ENCODE measurements at regions not wholly inside any gene's neighbourhood (a gene's known extent, or its start where the extent isn't known, plus 50 kb on each side); places are given as distances from the start of the nearest gene placed in this dataset.

- intact Hi-C loops (cut with micrococcal nuclease), result no loop called here
These were observed 225.2 kb downstream of the MAF start for GRCh38 chr16:79375351-79375750.

GRCh38 chr16:79372503-79373184 is 227.9 kb downstream of the MAF start:
- intact Hi-C loops (cut with micrococcal nuclease), result no loop called here

- intact Hi-C loops (cut with micrococcal nuclease), result no loop called here
These were observed 229.8 kb downstream of the MAF start for GRCh38 chr16:79370736-79371135.

- intact Hi-C loops (cut with micrococcal nuclease), result no loop called here
These were observed 230.7 kb downstream of the MAF start for GRCh38 chr16:79369796-79370195.

GRCh38 chr16:79367822-79368221 is 232.7 kb downstream of the MAF start:
- intact Hi-C loops (cut with micrococcal nuclease), result no loop called here

- intact Hi-C loops (cut with micrococcal nuclease), result no loop called here
These were observed 233.9 kb downstream of the MAF start for GRCh38 chr16:79366635-79367034.

GRCh38 chr16:79365702-79366101 is 234.8 kb downstream of the MAF start:
- intact Hi-C loops (cut with micrococcal nuclease), result no loop called here

GRCh38 chr16:79363484-79363883 is 237.1 kb downstream of the MAF start:
- intact Hi-C loops (cut with micrococcal nuclease), result no loop called here

- intact Hi-C loops (cut with micrococcal nuclease), result no loop called here
These were observed 237.5 kb downstream of the MAF start for GRCh38 chr16:79363035-79363434.

- intact Hi-C loops (cut with micrococcal nuclease), result no loop called here
These were observed 238.1 kb downstream of the MAF start for GRCh38 chr16:79362300-79362970.

GRCh38 chr16:79361132-79361751 is 239.3 kb downstream of the MAF start:
- intact Hi-C loops (cut with micrococcal nuclease), result no loop called here

GRCh38 chr16:79360267-79360666 is 240.3 kb downstream of the MAF start:
- intact Hi-C loops (cut with micrococcal nuclease), result no loop called here

GRCh38 chr16:79359082-79359481 is 241.5 kb downstream of the MAF start:
- intact Hi-C loops (cut with micrococcal nuclease), result no loop called here

GRCh38 chr16:79358188-79358587 is 242.3 kb downstream of the MAF start:
- intact Hi-C loops (cut with micrococcal nuclease), result no loop called here

GRCh38 chr16:79355600-79356358 is 244.8 kb downstream of the MAF start:
- intact Hi-C loops (cut with micrococcal nuclease), result no loop called here

GRCh38 chr16:79351927-79352326 is 248.6 kb downstream of the MAF start:
- intact Hi-C loops (cut with micrococcal nuclease), result no loop called here

GRCh38 chr16:79349803-79350202 is 250.7 kb downstream of the MAF start:
- intact Hi-C loops (cut with micrococcal nuclease), result no loop called here

GRCh38 chr16:79348521-79349306 is 251.8 kb downstream of the MAF start:
- intact Hi-C loops (cut with micrococcal nuclease), result no loop called here

GRCh38 chr16:79347277-79347676 is 253.3 kb downstream of the MAF start:
- intact Hi-C loops (cut with micrococcal nuclease), result no loop called here

- intact Hi-C loops (cut with micrococcal nuclease), result no loop called here
These were observed 260.7 kb downstream of the MAF start for GRCh38 chr16:79339863-79340262.

- intact Hi-C loops (cut with micrococcal nuclease), result no loop called here
These were observed 262.6 kb downstream of the MAF start for GRCh38 chr16:79337906-79338305.
